Epithelial cell of proximal tubule (primary cell): ENCODE measurements at regions not wholly inside any gene's neighbourhood (a gene's known extent, or its start where the extent isn't known, plus 50 kb on each side); places are given as distances from the start of the nearest gene placed in this dataset.

Experiments
- DNase-seq: peaks from one replicate; pipeline ENCODE4 v3.0.0-alpha.2; 2011; ENCODE audit warnings: low read depth
- H3K4me3 ChIP-seq: 2 replicates; pipeline ENCODE4 v1.5.1; 2011; ENCODE audit warnings: low read depth, mild to moderate bottlenecking, low read length
- TF ChIP-seq, protein P1 (sequence below): conservative IDR thresholded peaks from 2 replicates; pipeline ENCODE4 v1.5.1; 2012; ENCODE audit warnings: low read depth, mild to moderate bottlenecking, low read length

DNA sequence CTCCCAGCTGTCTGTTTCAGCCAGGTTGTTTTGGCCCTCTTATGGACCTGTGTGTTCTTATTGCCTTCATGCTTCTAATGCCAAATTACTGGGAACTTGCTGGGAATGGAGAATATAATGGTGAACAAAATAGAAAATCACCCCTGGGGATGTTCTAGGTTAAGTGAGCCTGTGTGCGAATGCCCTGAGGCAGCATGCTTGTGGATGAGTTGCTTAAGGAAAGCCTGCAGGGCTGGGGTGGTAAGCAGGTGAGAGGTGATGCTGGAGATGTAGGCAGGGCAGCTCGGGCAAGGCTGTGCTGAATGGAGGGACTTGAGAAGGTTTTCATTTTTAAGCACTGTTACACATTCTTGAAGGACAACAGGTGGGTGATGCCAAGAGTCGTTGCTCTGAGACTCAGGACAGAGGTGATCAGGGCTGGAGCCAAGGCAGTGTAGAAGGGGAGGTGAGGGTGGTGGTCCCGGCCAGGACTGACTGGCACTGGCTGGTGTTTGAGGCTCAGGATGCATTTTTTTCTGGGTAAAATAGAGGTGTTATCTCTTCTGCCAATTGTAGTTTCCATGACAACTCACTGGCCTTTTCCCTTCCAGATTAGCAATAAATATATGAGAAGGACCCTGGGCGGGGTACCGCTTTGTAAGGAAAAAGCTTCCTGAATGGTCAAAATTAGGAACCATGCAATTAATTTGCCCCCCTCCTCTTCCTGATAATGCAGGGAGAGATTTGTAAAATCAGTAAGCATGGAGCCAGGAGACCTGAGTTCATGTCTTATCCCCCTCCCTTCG is 342.8 kb downstream of the ICE1 start:
- TF ChIP-seq, protein P1, sequence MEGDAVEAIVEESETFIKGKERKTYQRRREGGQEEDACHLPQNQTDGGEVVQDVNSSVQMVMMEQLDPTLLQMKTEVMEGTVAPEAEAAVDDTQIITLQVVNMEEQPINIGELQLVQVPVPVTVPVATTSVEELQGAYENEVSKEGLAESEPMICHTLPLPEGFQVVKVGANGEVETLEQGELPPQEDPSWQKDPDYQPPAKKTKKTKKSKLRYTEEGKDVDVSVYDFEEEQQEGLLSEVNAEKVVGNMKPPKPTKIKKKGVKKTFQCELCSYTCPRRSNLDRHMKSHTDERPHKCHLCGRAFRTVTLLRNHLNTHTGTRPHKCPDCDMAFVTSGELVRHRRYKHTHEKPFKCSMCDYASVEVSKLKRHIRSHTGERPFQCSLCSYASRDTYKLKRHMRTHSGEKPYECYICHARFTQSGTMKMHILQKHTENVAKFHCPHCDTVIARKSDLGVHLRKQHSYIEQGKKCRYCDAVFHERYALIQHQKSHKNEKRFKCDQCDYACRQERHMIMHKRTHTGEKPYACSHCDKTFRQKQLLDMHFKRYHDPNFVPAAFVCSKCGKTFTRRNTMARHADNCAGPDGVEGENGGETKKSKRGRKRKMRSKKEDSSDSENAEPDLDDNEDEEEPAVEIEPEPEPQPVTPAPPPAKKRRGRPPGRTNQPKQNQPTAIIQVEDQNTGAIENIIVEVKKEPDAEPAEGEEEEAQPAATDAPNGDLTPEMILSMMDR, result no peak
- DNase-seq, result no peak
- H3K4me3 ChIP-seq, result no peak overlapping the region

DNA sequence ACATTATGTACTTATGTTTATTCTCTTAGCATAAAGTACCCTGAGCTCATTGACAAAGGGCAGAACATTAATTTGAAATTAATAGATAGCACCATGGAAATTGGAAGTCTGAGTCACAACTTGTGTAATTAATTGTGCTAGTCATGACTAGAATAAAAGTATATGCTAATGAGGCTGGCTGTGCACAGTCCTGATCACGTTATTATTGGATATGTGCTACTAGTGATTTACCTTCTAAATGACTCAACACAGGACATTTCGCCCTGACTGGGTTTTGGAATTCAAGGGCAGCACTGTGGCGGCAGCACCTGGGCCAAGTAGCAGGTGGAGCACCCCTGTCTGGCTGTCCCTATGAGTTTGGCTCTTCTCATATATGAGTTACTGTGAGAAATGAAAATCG is 341.8 kb downstream of the ICE1 start:
- no peak for DNase-seq
- H3K4me3 ChIP-seq, result no peak overlapping the region
- TF ChIP-seq, protein P1, result no peak

- TF ChIP-seq, protein P1, result no peak
- no peak for DNase-seq
- H3K4me3 ChIP-seq, result no peak overlapping the region
Measured at GRCh38 chr5:5756762-5757161, 334.3 kb downstream of the ICE1 start.

- TF ChIP-seq, protein P1, result no peak
- DNase-seq, result no peak
- no peak overlapping the region for H3K4me3 ChIP-seq
Measured at GRCh38 chr5:5755888-5756287, 333.4 kb downstream of the ICE1 start.

- no peak for DNase-seq
- H3K4me3 ChIP-seq, result no peak overlapping the region
- TF ChIP-seq, protein P1, result no peak
Measured at GRCh38 chr5:5752844-5753243, 330.4 kb downstream of the ICE1 start.

DNA sequence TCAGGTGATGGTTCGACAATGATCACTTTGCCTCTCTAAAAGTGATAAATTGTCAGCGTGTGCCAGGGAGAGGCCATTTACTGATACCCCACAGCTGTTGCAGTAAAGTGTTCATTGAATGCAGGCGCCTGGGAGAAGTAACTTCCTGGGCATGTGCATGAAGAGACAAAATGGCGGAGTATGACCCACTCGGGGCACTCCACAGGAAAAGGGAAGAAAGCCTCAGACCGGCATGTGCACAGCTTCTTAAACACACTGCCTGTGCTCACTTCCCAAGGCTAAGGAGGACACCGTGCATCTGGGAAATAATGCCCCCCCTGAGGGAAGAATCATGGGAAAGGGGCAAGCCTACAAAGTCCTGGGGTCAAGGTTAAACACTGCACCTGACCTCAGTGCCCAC is 329.5 kb downstream of the ICE1 start:
- no peak overlapping the region for H3K4me3 ChIP-seq
- TF ChIP-seq, protein P1, result no peak
- no peak for DNase-seq

- H3K4me3 ChIP-seq, result no peak overlapping the region
- no peak for DNase-seq
- TF ChIP-seq, protein P1, result no peak
Measured at GRCh38 chr5:5751498-5751897, 329.0 kb downstream of the ICE1 start.
